ENCODE measurements at regions not wholly inside any gene's neighbourhood (a gene's known extent, or its start where the extent isn't known, plus 50 kb on each side); places are given as distances from the start of the nearest gene placed in this dataset.

DNA sequence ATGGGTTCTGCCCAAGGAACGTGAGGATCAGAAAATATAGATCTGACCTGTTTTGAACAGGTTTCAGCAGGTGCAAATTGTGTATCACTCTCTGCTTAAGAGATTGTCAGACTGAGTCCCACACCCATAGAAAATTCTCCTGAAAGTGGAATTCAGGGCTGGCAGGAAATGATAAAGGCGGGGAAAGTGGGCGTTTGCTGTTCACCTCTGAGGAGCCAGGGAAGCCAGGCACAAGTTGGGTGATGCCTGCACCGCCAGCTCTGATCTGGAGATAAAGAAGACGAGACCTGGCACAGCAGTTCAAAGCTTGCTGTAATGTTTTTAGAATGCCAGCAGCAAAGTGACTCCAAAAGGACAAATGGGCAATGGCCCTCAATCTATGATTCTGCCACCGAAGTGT is 356.5 kb upstream of the SOX5 start:
- Histone ChIP-seq H3K4me1 (peaks cover 0 to 5% (median 0%) of the 10 kb centered on the region in 4 donors), H3K9me3 (no peaks in the 10 kb centered on the region), H3K27me3 (no peaks in the 10 kb centered on the region), H3K36me3 (no peaks in the 10 kb centered on the region), H3K4me3 (no peak overlapping the region), H3K27ac (no peak overlapping the region)
- 75 to 83% (median 77%) methylated on average over 6 of the region's 6 CpGs for whole genome bisulfite sequencing, 5 donors
- TF ChIP-seq, protein P1, sequence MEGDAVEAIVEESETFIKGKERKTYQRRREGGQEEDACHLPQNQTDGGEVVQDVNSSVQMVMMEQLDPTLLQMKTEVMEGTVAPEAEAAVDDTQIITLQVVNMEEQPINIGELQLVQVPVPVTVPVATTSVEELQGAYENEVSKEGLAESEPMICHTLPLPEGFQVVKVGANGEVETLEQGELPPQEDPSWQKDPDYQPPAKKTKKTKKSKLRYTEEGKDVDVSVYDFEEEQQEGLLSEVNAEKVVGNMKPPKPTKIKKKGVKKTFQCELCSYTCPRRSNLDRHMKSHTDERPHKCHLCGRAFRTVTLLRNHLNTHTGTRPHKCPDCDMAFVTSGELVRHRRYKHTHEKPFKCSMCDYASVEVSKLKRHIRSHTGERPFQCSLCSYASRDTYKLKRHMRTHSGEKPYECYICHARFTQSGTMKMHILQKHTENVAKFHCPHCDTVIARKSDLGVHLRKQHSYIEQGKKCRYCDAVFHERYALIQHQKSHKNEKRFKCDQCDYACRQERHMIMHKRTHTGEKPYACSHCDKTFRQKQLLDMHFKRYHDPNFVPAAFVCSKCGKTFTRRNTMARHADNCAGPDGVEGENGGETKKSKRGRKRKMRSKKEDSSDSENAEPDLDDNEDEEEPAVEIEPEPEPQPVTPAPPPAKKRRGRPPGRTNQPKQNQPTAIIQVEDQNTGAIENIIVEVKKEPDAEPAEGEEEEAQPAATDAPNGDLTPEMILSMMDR (IDR thresholded peaks at IDR 0.05), result no peak
- TF ChIP-seq EP300 (IDR thresholded peaks at IDR 0.05), result no peak
- no peak for TF ChIP-seq POLR2AphosphoS5 (IDR thresholded peaks at IDR 0.05)
- no peak for TF ChIP-seq POLR2A (IDR thresholded peaks at IDR 0.05)
- DNase-seq, result no peak
- intact Hi-C loops (cut with DNase I; ENCODE audit: low total_unique reads), result no loop called here

DNA sequence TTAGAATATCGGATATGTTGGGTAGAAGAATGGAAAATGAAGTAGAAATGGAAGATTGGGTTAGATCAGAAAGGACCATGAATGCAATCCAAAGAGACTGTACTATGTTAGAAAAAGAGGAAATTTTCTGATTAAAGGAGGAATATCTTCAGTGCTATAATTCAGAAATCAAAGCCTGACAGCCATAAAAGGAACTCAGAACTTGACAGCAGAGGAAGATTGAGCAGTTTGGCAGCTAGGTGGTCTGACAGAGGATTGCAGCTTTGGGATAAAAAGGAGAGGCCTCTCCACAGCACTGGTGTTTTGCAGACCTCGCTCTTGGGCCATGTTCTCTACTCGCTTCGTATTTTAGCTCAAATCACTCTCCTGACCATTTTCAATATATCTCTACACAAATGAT is 354.8 kb upstream of the SOX5 start:
- H3K4me1 ChIP-seq, result peaks cover 0 to 5% (median 0%) of the 10 kb centered on the region in 4 donors
- no peaks in the 10 kb centered on the region for H3K36me3 ChIP-seq
- no peaks in the 10 kb centered on the region for H3K9me3 ChIP-seq
- H3K27me3 ChIP-seq, result no peaks in the 10 kb centered on the region
- DNase-seq, result no peak
- intact Hi-C loops (cut with DNase I; ENCODE audit: low total_unique reads), result no loop called here
- H3K27ac ChIP-seq, result no peak overlapping the region
- no peak overlapping the region for H3K4me3 ChIP-seq
- no peak for TF ChIP-seq EP300 (IDR thresholded peaks at IDR 0.05)
- TF ChIP-seq POLR2A (IDR thresholded peaks at IDR 0.05), result no peak
- TF ChIP-seq, protein P1 (IDR thresholded peaks at IDR 0.05), result no peak
- no peak for TF ChIP-seq POLR2AphosphoS5 (IDR thresholded peaks at IDR 0.05)
- 91 to 98% (median 95%) methylated on average over 4 of the region's 4 CpGs for WGBS, 5 donors

DNA sequence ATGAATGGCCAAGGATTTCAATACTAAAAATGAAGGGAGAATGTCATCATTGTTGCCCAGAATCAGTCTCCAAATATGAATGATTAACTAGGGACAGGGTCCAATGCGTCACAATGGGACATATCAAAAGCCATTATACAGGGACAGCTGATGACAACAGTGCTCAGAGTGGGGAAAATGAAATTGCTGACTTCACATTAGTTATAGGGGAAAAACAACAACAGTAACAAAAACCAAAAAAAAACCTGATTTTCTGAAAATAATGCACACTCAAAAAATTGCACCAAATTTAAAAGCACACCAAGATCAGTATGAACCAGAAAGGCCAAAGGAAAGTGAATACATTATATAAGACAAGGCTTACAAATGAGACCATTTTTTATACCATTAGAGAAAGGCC is 353.2 kb upstream of the SOX5 start:
- H3K27me3 ChIP-seq, result no peaks in the 10 kb centered on the region
- H3K4me3 ChIP-seq, result no peak overlapping the region
- no peak for DNase-seq
- TF ChIP-seq POLR2A (IDR thresholded peaks at IDR 0.05) (no peak), EP300 (IDR thresholded peaks at IDR 0.05) (no peak), POLR2AphosphoS5 (IDR thresholded peaks at IDR 0.05) (no peak)
- TF ChIP-seq, protein P1 (IDR thresholded peaks at IDR 0.05), result no peak
- H3K36me3 ChIP-seq, result no peaks in the 10 kb centered on the region
- H3K9me3 ChIP-seq, result no peaks in the 10 kb centered on the region
- intact Hi-C loops (cut with DNase I; ENCODE audit: low total_unique reads), result no loop called here
- 63 to 85% (median 69%) methylated on average over 1 of the region's 1 CpG for WGBS, 5 donors
- H3K4me1 ChIP-seq, result no peaks in the 10 kb centered on the region
- H3K27ac ChIP-seq, result no peak overlapping the region

DNA sequence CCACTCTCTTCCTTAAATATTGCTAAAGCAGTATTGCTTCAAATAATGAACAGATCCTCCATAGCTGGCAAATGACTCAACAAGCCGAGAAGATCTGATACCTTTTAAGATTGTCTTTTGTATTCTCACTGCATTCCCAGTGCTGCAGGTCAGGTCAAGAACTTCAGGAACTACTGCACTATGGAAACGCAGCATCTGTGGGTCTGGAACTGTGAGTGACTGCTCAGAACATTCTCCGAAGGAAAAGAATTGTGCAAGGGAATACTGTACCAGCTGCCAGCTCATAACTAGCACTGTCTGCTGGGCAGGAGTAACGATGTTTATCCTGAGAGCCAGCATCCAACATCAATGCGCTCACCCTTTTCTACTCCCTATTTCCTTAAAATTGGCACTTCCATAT is 348.0 kb upstream of the SOX5 start:
- no peak for TF ChIP-seq POLR2AphosphoS5 (IDR thresholded peaks at IDR 0.05)
- no peak for TF ChIP-seq POLR2A (IDR thresholded peaks at IDR 0.05)
- Histone ChIP-seq H3K27ac (no peak overlapping the region), H3K36me3 (no peaks in the 10 kb centered on the region), H3K27me3 (no peaks in the 10 kb centered on the region), H3K4me3 (no peak overlapping the region), H3K4me1 (no peaks in the 10 kb centered on the region), H3K9me3 (no peaks in the 10 kb centered on the region)
- DNase-seq, result no peak
- intact Hi-C loops (cut with DNase I; ENCODE audit: low total_unique reads), result no loop called here
- 69 to 85% (median 77%) methylated on average over 5 of the region's 5 CpGs for WGBS, 5 donors

DNA sequence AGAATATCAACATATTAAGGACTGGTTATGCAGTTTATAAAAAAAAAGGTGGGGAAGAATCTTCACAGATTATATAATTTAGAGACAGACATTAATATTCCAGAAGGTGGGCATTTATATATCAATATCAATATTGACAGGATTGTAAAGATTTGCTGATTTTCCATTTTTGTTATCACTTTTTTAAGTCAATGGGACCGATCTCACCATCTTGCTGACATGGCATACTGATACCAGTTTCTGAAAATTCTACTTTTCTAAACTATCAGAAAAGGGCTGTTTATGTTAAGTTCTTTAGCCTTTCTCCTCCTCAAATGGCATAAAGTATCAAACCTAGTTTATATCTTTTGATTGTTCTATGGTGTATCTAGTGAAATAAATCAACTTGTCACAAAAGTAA is 344.1 kb upstream of the SOX5 start:
- 62 to 84% (median 81%) methylated on average over 1 of the region's 1 CpG for WGBS, 5 donors
- H3K4me3 ChIP-seq, result no peak overlapping the region
- no peaks in the 10 kb centered on the region for H3K36me3 ChIP-seq
- no peak for DNase-seq
- H3K9me3 ChIP-seq, result no peaks in the 10 kb centered on the region
- TF ChIP-seq POLR2A (IDR thresholded peaks at IDR 0.05), result no peak
- no peak for TF ChIP-seq POLR2AphosphoS5 (IDR thresholded peaks at IDR 0.05)
- TF ChIP-seq EP300 (IDR thresholded peaks at IDR 0.05), result no peak
- TF ChIP-seq, protein P1 (IDR thresholded peaks at IDR 0.05), result no peak
- H3K27me3 ChIP-seq, result no peaks in the 10 kb centered on the region
- no peaks in the 10 kb centered on the region for H3K4me1 ChIP-seq
- no peak overlapping the region for H3K27ac ChIP-seq
- intact Hi-C loops (cut with DNase I; ENCODE audit: low total_unique reads), result no loop called here

Data from stomach (tissue), 8 donors.